ENCODE measurements at regions not wholly inside any gene's neighbourhood (a gene's known extent, or its start where the extent isn't known, plus 50 kb on each side); places are given as distances from the start of the nearest gene placed in this dataset.

DNA sequence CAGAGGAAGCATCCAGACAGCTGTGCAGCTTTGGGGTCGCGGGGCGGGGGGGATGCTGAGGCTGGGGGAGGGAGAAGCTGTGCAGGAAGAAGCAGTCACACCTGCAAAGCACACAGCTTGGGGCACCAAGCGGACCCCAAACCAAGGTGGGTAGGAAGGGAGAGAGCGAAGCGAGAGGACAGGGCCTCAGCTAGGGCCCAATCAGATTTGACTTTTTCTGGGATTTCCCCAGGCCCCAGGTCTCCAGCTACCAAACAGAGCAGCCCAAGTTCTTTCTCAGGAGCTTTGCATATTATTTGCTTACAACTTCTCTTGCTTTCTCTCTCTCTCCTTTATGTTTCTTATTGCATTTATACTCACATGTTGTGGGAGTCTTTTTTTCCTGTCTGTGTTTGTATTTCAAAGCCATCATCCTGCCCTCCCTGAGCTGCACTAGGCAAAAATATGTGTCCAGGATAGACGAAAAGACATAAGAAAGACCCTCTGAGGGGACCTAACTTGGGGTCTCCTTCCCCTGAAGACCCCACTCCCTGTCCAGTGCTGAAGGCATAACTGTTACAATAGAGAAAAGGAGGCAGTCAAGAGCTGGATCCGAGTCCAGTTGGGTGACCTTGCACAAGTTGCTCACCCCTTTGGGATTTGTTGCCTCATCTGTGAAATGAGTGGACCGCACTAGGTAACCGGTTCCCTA lies 50.6 kb upstream of the SMNDC1 start:
- no peak for DNase-seq
- H3K27ac Mint-ChIP-seq = peak overlapping the region; percentile 99
- peak overlapping the region; percentile 74 for H3K4me3 Mint-ChIP-seq
- H3K4me1 Mint-ChIP-seq (ENCODE audit: low read depth) = peaks cover 78% of the 10 kb centered on the region
- no peaks in the 10 kb centered on the region for H3K9me3 Mint-ChIP-seq
- H3K36me3 Mint-ChIP-seq (ENCODE audit: low read depth) = no peaks in the 10 kb centered on the region
- H3K27me3 Mint-ChIP-seq = no peaks in the 10 kb centered on the region

DNA sequence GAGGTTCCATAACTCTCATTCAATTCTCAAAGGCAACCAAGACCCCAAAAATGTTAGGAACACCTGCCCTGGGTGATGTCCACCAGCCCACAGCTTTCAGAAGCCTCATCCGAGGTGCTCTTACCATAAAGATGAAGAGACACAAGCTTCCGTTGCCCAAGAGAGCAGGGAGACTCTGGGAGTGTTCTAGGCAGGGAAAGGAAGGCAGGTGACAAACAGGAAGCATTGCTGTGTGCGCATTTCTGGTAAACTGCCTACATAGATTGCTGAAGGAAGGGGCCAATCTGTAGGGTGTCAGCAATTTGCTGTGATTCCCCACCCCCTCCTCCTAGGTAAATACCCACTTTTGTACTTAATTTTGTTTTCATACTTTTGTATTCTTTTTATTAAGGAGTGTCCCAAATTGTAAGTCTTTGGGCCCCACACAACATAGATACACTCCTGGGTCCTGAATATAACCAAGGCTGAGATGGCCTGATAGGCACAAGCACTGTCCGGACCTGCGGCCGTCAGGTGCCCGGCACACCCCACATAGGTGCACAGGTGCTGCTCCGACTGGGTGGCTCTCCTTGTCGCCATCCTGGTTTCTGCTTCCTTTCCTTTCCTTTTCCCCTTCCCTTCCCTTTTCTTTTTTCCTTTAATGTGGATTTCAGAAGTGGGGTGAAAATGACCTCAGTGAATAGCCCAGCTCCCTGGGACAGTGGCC lies 51.4 kb upstream of the SMNDC1 start:
- no peaks in the 10 kb centered on the region for H3K27me3 Mint-ChIP-seq
- H3K9me3 Mint-ChIP-seq = no peaks in the 10 kb centered on the region
- H3K36me3 Mint-ChIP-seq (ENCODE audit: low read depth) = no peaks in the 10 kb centered on the region
- H3K4me3 Mint-ChIP-seq = peak overlapping the region; percentile 74
- DNase-seq = peak; percentile 52
- H3K27ac Mint-ChIP-seq = peak overlapping the region; percentile 99
- peaks cover 81% of the 10 kb centered on the region for H3K4me1 Mint-ChIP-seq (ENCODE audit: low read depth)

DNA sequence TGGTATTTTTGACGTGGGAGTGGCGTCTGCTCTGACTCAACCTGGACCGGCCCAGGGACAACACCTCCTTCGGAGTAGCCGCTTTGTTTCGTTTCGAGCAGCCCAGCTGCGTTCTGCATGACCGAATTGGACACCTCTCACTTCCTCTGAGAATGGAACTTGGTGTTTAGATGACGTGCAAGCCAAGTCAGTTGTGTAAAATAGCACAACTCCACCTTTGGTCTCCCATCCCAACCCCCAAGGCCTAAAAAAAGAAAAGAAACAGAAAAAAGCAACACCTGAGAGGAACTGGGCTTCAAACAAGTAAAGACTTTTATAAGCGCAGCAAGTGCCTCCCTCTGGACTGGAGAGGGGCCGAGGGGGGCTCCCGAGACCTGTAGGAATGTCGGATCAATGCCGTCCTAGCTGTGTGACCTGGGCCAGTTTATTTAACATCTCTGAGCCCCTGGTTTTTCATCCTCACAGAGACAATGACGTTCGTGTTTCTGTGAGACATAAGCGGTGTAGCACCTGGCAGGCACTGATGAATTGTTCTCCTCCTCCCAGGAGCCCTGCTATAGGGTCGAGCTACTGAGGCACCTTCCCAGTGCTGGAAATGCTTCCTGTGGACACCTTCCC lies 52.0 kb upstream of the SMNDC1 start:
- Mint-ChIP-seq H3K4me1 (ENCODE audit: low read depth) (peaks cover 87% of the 10 kb centered on the region), H3K36me3 (ENCODE audit: low read depth) (no peaks in the 10 kb centered on the region), H3K4me3 (peak overlapping the region; percentile 74), H3K27me3 (no peaks in the 10 kb centered on the region), H3K9me3 (no peaks in the 10 kb centered on the region), H3K27ac (peak overlapping the region; percentile 99)
- peak; percentile 76 for DNase-seq

DNA sequence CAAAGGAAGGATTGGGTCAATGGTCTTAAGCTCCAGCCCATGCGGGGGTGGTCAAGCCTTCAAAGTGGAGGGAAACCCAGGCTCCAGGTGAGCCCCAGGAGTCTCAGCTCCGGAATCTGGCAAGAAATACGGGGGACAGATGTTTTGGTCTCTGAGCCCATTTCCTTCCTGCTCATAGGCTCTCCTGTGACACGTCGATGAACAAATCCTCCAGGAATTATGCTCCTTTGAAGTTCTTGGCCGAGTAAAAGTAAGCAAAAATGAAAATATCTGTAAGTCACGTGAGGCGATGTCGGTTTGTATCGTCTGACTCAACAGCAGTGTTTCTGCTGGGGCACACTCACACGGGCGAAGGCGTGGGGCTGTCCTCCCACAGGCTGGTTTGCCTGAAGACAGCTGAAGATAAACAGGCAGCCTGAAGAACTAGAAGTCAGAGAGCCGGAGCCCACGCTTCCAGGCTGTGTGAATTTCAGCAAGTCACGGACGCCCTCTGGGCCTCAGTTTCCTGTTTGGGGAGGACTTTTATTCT lies 52.6 kb upstream of the SMNDC1 start:
- Mint-ChIP-seq H3K9me3 (no peaks in the 10 kb centered on the region), H3K36me3 (ENCODE audit: low read depth) (no peaks in the 10 kb centered on the region), H3K27ac (peak overlapping the region; percentile 99), H3K4me1 (ENCODE audit: low read depth) (peaks cover 88% of the 10 kb centered on the region), H3K4me3 (peak overlapping the region; percentile 74), H3K27me3 (no peaks in the 10 kb centered on the region)
- peak; percentile 75 for DNase-seq

GRCh38 chr10:110357871-110358270 lies 53.2 kb upstream of the SMNDC1 start:
- no peak for DNase-seq
- peaks cover 89% of the 10 kb centered on the region for H3K4me1 Mint-ChIP-seq (ENCODE audit: low read depth)
- H3K27me3 Mint-ChIP-seq = no peaks in the 10 kb centered on the region
- peak overlapping the region; percentile 99 for H3K27ac Mint-ChIP-seq
- H3K9me3 Mint-ChIP-seq = no peaks in the 10 kb centered on the region
- peak overlapping the region; percentile 74 for H3K4me3 Mint-ChIP-seq
- no peaks in the 10 kb centered on the region for H3K36me3 Mint-ChIP-seq (ENCODE audit: low read depth)

- no peak for DNase-seq
- Mint-ChIP-seq H3K27ac (peak overlapping the region; percentile 99), H3K4me1 (ENCODE audit: low read depth) (peaks cover 90% of the 10 kb centered on the region), H3K4me3 (peak overlapping the region; percentile 74), H3K36me3 (ENCODE audit: low read depth) (no peaks in the 10 kb centered on the region), H3K27me3 (no peaks in the 10 kb centered on the region), H3K9me3 (no peaks in the 10 kb centered on the region)
Observed at GRCh38 chr10:110358278-110358677, 53.6 kb upstream of the SMNDC1 start.

DNA sequence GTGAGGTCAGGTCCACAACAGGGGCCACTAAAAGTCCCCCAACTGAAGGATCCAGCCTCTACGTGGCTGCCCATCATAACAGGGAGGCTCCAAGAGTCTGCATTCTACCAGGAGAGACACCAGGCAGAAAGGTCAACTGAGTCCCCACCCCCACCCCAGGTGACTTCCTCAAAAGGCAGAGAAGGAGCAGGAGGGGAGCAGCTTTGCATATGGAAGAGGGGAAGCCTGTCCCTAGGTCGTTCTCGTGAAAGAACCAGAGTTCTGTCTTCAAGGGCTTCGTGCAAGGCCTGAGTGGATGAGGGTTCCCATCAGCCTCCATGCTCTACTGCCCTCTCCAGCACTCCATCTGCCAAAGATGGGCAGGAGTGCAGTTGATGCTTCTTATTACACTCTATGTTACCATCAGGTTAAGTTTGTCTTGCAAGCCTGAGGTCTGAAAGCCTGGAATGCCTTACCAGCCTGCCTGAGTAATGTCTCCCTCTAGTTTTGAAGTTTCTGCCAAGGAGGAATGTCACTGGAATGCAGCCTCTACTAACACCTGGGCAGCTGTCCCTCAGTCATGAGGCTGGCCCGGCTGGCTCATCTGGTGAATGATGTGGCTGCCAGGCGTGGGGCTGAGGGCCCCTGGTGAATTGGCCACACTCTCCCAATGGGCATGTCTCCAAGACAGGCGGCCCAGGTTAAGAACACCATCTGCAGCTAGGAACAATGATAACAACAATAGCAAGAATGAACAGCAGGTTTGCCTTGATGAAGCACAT lies 54.3 kb upstream of the SMNDC1 start:
- Mint-ChIP-seq H3K4me3 (no peak overlapping the region), H3K4me1 (ENCODE audit: low read depth) (peaks cover 90% of the 10 kb centered on the region), H3K36me3 (ENCODE audit: low read depth) (no peaks in the 10 kb centered on the region), H3K9me3 (no peaks in the 10 kb centered on the region), H3K27me3 (no peaks in the 10 kb centered on the region), H3K27ac (no peak overlapping the region)
- DNase-seq = no peak

- no peak for DNase-seq
- peaks cover 90% of the 10 kb centered on the region for H3K4me1 Mint-ChIP-seq (ENCODE audit: low read depth)
- no peaks in the 10 kb centered on the region for H3K36me3 Mint-ChIP-seq (ENCODE audit: low read depth)
- no peak overlapping the region for H3K4me3 Mint-ChIP-seq
- peak overlapping the region; percentile 56 for H3K27ac Mint-ChIP-seq
- no peaks in the 10 kb centered on the region for H3K9me3 Mint-ChIP-seq
- no peaks in the 10 kb centered on the region for H3K27me3 Mint-ChIP-seq
Observed at GRCh38 chr10:110360857-110361474, 56.2 kb upstream of the SMNDC1 start.

DNA sequence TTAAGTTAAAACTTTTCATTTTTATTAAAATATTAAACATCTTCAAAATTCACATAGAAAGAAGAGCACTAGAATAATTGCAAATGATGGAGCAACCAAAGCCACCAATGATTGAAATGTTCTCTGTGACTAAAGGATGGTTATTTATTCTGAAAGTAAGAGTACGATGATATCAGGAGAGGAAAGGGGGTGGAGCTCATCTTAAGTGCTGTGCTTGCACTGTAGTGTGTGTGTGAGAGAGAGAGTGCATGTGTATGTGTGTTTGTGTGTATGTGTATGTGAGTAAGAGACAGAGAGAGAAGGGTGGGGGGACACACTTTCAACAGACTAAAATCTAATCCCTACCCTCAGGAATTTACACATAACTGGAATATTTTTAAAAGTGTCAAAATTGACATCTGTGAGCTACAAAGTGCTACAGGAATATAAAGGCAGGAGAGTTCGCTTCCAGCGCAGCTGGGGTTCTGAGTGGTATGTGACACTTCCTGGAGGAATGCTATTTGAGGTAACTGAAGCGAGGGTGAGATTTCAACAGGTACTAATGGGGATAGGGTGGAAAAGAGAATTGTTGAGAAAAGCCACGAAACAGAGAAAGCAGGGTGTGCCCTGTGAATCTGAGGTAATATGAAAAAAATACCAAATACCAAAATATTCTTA lies 57.2 kb upstream of the SMNDC1 start:
- Mint-ChIP-seq H3K36me3 (ENCODE audit: low read depth) (no peaks in the 10 kb centered on the region), H3K27ac (peak overlapping the region; percentile 64), H3K4me3 (peak overlapping the region; percentile 0), H3K4me1 (ENCODE audit: low read depth) (peaks cover 90% of the 10 kb centered on the region), H3K9me3 (no peaks in the 10 kb centered on the region), H3K27me3 (no peaks in the 10 kb centered on the region)
- DNase-seq = no peak

DNA sequence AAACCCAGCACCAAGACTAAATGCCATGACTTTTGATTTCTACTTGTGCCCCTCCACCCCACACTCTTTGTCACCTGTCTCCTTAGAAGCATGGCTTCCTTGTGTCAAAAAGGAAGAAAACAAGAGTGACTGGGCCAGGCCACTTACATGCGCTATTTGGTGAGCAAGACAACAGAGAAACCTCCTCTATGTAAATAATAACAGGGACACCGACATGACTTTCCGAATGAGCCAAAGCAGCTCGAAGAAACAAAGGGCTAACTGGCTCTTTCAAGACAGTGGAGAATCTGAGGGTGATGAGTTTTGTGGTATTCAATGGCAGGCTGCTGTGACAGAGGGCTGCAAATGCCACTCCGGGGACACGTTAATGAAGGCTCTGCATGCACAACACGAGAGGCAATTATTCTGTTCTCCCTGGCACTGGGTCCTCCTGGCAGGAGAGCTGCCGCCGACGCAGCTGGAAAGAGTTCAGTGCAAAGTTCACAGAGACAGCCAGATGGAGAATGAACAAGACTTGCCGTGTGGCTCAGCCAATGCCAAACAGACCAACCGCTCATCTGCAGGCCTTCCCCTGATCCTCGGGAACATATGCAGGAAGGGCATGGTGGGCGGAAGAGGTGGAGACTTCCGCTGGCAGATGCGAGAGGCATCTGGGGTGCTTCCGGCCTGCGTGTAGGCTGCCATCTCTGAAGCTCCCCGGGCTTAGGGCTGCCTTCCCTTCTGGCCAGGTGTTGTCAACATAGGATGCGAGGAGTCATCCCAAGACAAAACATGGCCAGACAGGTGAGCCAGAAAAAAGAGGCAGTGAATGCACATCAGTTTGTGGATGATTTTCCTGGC lies 59.1 kb upstream of the SMNDC1 start:
- Mint-ChIP-seq H3K4me1 (ENCODE audit: low read depth) (peaks cover 90% of the 10 kb centered on the region), H3K36me3 (ENCODE audit: low read depth) (no peaks in the 10 kb centered on the region), H3K4me3 (peak overlapping the region; percentile 70), H3K27me3 (no peaks in the 10 kb centered on the region), H3K9me3 (no peaks in the 10 kb centered on the region), H3K27ac (peak overlapping the region; percentile 92)
- peak; percentile 53 for DNase-seq

GRCh38 chr10:110364531-110364937 lies 59.8 kb upstream of the SMNDC1 start:
- peak; percentile 64 for DNase-seq
- Mint-ChIP-seq H3K9me3 (no peaks in the 10 kb centered on the region), H3K27me3 (no peaks in the 10 kb centered on the region), H3K36me3 (ENCODE audit: low read depth) (no peaks in the 10 kb centered on the region), H3K27ac (peak overlapping the region; percentile 92), H3K4me1 (ENCODE audit: low read depth) (peaks cover 86% of the 10 kb centered on the region), H3K4me3 (peak overlapping the region; percentile 70)

GRCh38 chr10:110365356-110366143 lies 60.8 kb upstream of the SMNDC1 start:
- peak overlapping the region; percentile 92 for H3K27ac Mint-ChIP-seq
- peaks cover 83% of the 10 kb centered on the region for H3K4me1 Mint-ChIP-seq (ENCODE audit: low read depth)

More at GRCh38 chr10:110365356-110366143, 60.8 kb upstream of the SMNDC1 start:
- Mint-ChIP-seq H3K9me3 (no peaks in the 10 kb centered on the region), H3K4me3 (peak overlapping the region; percentile 10), H3K27me3 (no peaks in the 10 kb centered on the region), H3K36me3 (ENCODE audit: low read depth) (no peaks in the 10 kb centered on the region)
- DNase-seq = no peak

All from activated T-cell treated with anti-CD3 and anti-CD28 coated beads, Interleukin-2, amount 50 U/mL, for 24 hours (primary cell).